ENCODE measurements at regions not wholly inside any gene's neighbourhood (a gene's known extent, or its start where the extent isn't known, plus 50 kb on each side); places are given as distances from the start of the nearest gene placed in this dataset.
"Not testable (repeated sequence)": the region's sequence is repeated elsewhere in the genome, so short reads cannot be mapped to it uniquely, and the experiment has no call there.

- Histone ChIP-seq H3K36me3 (ENCODE audit: control insufficient read depth, insufficient read depth, low read length) (no peaks in the 10 kb centered on the region), H3K27ac (ENCODE audit: low read depth, low read length) (no peak overlapping the region), H3K4me1 (ENCODE audit: control insufficient read depth, insufficient read depth, low read length) (no peaks in the 10 kb centered on the region), H3K4me3 (ENCODE audit: low read length) (no peak overlapping the region), H3K27me3 (ENCODE audit: control insufficient read depth, insufficient read depth, low read length) (no peaks in the 10 kb centered on the region), H3K9ac (ENCODE audit: low read length) (no peak overlapping the region)
Measured at GRCh38 chr6:141394125-141394536, 738.6 kb upstream of the GJE1 start.

- H3K9ac ChIP-seq (ENCODE audit: low read length): no peak overlapping the region
- H3K27ac ChIP-seq (ENCODE audit: low read depth, low read length): no peak overlapping the region
- no peaks in the 10 kb centered on the region for H3K36me3 ChIP-seq (ENCODE audit: control insufficient read depth, insufficient read depth, low read length)
Measured at GRCh38 chr6:141393405-141394124, 739.2 kb upstream of the GJE1 start.

GRCh38 chr6:141391135-141391534 lies 741.6 kb upstream of the GJE1 start:
- H3K27ac ChIP-seq (ENCODE audit: low read depth, low read length); H3K4me3 ChIP-seq (ENCODE audit: low read length); H3K9ac ChIP-seq (ENCODE audit: low read length); H3K4me1 ChIP-seq (ENCODE audit: control insufficient read depth, insufficient read depth, low read length); H3K36me3 ChIP-seq (ENCODE audit: control insufficient read depth, insufficient read depth, low read length); H3K27me3 ChIP-seq (ENCODE audit: control insufficient read depth, insufficient read depth, low read length): not testable (repeated sequence)

More at GRCh38 chr6:141393405-141394124, 739.2 kb upstream of the GJE1 start:
- no peaks in the 10 kb centered on the region for H3K27me3 ChIP-seq (ENCODE audit: control insufficient read depth, insufficient read depth, low read length)
- H3K4me1 ChIP-seq (ENCODE audit: control insufficient read depth, insufficient read depth, low read length): no peaks in the 10 kb centered on the region
- H3K4me3 ChIP-seq (ENCODE audit: low read length): no peak overlapping the region

- H3K9ac ChIP-seq (ENCODE audit: low read length): no peak overlapping the region
- no peaks in the 10 kb centered on the region for H3K36me3 ChIP-seq (ENCODE audit: control insufficient read depth, insufficient read depth, low read length)
- H3K4me1 ChIP-seq (ENCODE audit: control insufficient read depth, insufficient read depth, low read length): no peaks in the 10 kb centered on the region
- no peak overlapping the region for H3K4me3 ChIP-seq (ENCODE audit: low read length)
- no peak overlapping the region for H3K27ac ChIP-seq (ENCODE audit: low read depth, low read length)
- no peaks in the 10 kb centered on the region for H3K27me3 ChIP-seq (ENCODE audit: control insufficient read depth, insufficient read depth, low read length)
Measured at GRCh38 chr6:141388666-141389065, 744.1 kb upstream of the GJE1 start.

- H3K27me3 ChIP-seq (ENCODE audit: control insufficient read depth, insufficient read depth, low read length): no peaks in the 10 kb centered on the region
- no peak overlapping the region for H3K27ac ChIP-seq (ENCODE audit: low read depth, low read length)
- no peaks in the 10 kb centered on the region for H3K4me1 ChIP-seq (ENCODE audit: control insufficient read depth, insufficient read depth, low read length)
- no peak overlapping the region for H3K4me3 ChIP-seq (ENCODE audit: low read length)
- no peaks in the 10 kb centered on the region for H3K36me3 ChIP-seq (ENCODE audit: control insufficient read depth, insufficient read depth, low read length)
- no peak overlapping the region for H3K9ac ChIP-seq (ENCODE audit: low read length)
Measured at GRCh38 chr6:141370438-141370837, 762.3 kb upstream of the GJE1 start.

GRCh38 chr6:141366796-141367195 lies 765.9 kb upstream of the GJE1 start:
- H3K27ac ChIP-seq (ENCODE audit: low read depth, low read length); H3K9ac ChIP-seq (ENCODE audit: low read length); H3K36me3 ChIP-seq (ENCODE audit: control insufficient read depth, insufficient read depth, low read length); H3K27me3 ChIP-seq (ENCODE audit: control insufficient read depth, insufficient read depth, low read length); H3K4me1 ChIP-seq (ENCODE audit: control insufficient read depth, insufficient read depth, low read length); H3K4me3 ChIP-seq (ENCODE audit: low read length): not testable (repeated sequence)

- no peak overlapping the region for H3K27ac ChIP-seq (ENCODE audit: low read depth, low read length)
- no peaks in the 10 kb centered on the region for H3K36me3 ChIP-seq (ENCODE audit: control insufficient read depth, insufficient read depth, low read length)
- no peak overlapping the region for H3K4me3 ChIP-seq (ENCODE audit: low read length)
- no peaks in the 10 kb centered on the region for H3K4me1 ChIP-seq (ENCODE audit: control insufficient read depth, insufficient read depth, low read length)
- H3K27me3 ChIP-seq (ENCODE audit: control insufficient read depth, insufficient read depth, low read length): no peaks in the 10 kb centered on the region
- no peak overlapping the region for H3K9ac ChIP-seq (ENCODE audit: low read length)
Measured at GRCh38 chr6:141364694-141365093, 768.0 kb upstream of the GJE1 start.

GRCh38 chr6:141364232-141364631 lies 768.5 kb upstream of the GJE1 start:
- Histone ChIP-seq H3K27ac (ENCODE audit: low read depth, low read length) (no peak overlapping the region), H3K27me3 (ENCODE audit: control insufficient read depth, insufficient read depth, low read length) (no peaks in the 10 kb centered on the region), H3K4me3 (ENCODE audit: low read length) (no peak overlapping the region), H3K9ac (ENCODE audit: low read length) (no peak overlapping the region), H3K4me1 (ENCODE audit: control insufficient read depth, insufficient read depth, low read length) (no peaks in the 10 kb centered on the region), H3K36me3 (ENCODE audit: control insufficient read depth, insufficient read depth, low read length) (no peaks in the 10 kb centered on the region)

GRCh38 chr6:141361559-141361958 lies 771.2 kb upstream of the GJE1 start:
- H3K4me1 ChIP-seq (ENCODE audit: control insufficient read depth, insufficient read depth, low read length): no peaks in the 10 kb centered on the region
- no peaks in the 10 kb centered on the region for H3K27me3 ChIP-seq (ENCODE audit: control insufficient read depth, insufficient read depth, low read length)
- no peak overlapping the region for H3K4me3 ChIP-seq (ENCODE audit: low read length)
- no peaks in the 10 kb centered on the region for H3K36me3 ChIP-seq (ENCODE audit: control insufficient read depth, insufficient read depth, low read length)
- no peak overlapping the region for H3K27ac ChIP-seq (ENCODE audit: low read depth, low read length)
- no peak overlapping the region for H3K9ac ChIP-seq (ENCODE audit: low read length)

GRCh38 chr6:141359953-141360352 lies 772.8 kb upstream of the GJE1 start:
- no peaks in the 10 kb centered on the region for H3K36me3 ChIP-seq (ENCODE audit: control insufficient read depth, insufficient read depth, low read length)
- H3K4me3 ChIP-seq (ENCODE audit: low read length): no peak overlapping the region
- H3K27ac ChIP-seq (ENCODE audit: low read depth, low read length): no peak overlapping the region
- H3K4me1 ChIP-seq (ENCODE audit: control insufficient read depth, insufficient read depth, low read length): no peaks in the 10 kb centered on the region
- H3K27me3 ChIP-seq (ENCODE audit: control insufficient read depth, insufficient read depth, low read length): no peaks in the 10 kb centered on the region
- no peak overlapping the region for H3K9ac ChIP-seq (ENCODE audit: low read length)

- H3K27ac ChIP-seq (ENCODE audit: low read depth, low read length): no peak overlapping the region
- H3K9ac ChIP-seq (ENCODE audit: low read length): no peak overlapping the region
- no peak overlapping the region for H3K4me3 ChIP-seq (ENCODE audit: low read length)
- no peaks in the 10 kb centered on the region for H3K36me3 ChIP-seq (ENCODE audit: control insufficient read depth, insufficient read depth, low read length)
- H3K4me1 ChIP-seq (ENCODE audit: control insufficient read depth, insufficient read depth, low read length): no peaks in the 10 kb centered on the region
- no peaks in the 10 kb centered on the region for H3K27me3 ChIP-seq (ENCODE audit: control insufficient read depth, insufficient read depth, low read length)
Measured at GRCh38 chr6:141354191-141354955, 778.4 kb upstream of the GJE1 start.

GRCh38 chr6:141351721-141352120 lies 781.0 kb upstream of the GJE1 start:
- no peaks in the 10 kb centered on the region for H3K27me3 ChIP-seq (ENCODE audit: control insufficient read depth, insufficient read depth, low read length)
- no peaks in the 10 kb centered on the region for H3K4me1 ChIP-seq (ENCODE audit: control insufficient read depth, insufficient read depth, low read length)
- no peak overlapping the region for H3K4me3 ChIP-seq (ENCODE audit: low read length)

GRCh38 chr6:141349710-141350109 lies 783.0 kb upstream of the GJE1 start:
- Histone ChIP-seq H3K27ac (ENCODE audit: low read depth, low read length) (no peak overlapping the region), H3K9ac (ENCODE audit: low read length) (no peak overlapping the region), H3K4me1 (ENCODE audit: control insufficient read depth, insufficient read depth, low read length) (no peaks in the 10 kb centered on the region), H3K27me3 (ENCODE audit: control insufficient read depth, insufficient read depth, low read length) (no peaks in the 10 kb centered on the region), H3K36me3 (ENCODE audit: control insufficient read depth, insufficient read depth, low read length) (no peaks in the 10 kb centered on the region), H3K4me3 (ENCODE audit: low read length) (no peak overlapping the region)

More at GRCh38 chr6:141351721-141352120, 781.0 kb upstream of the GJE1 start:
- Histone ChIP-seq H3K36me3 (ENCODE audit: control insufficient read depth, insufficient read depth, low read length) (no peaks in the 10 kb centered on the region), H3K27ac (ENCODE audit: low read depth, low read length) (no peak overlapping the region), H3K9ac (ENCODE audit: low read length) (no peak overlapping the region)

Data from rectal smooth muscle tissue (tissue), 1 donor.